ENCODE measurements at regions not wholly inside any gene's neighbourhood (a gene's known extent, or its start where the extent isn't known, plus 50 kb on each side); places are given as distances from the start of the nearest gene placed in this dataset.

DNA sequence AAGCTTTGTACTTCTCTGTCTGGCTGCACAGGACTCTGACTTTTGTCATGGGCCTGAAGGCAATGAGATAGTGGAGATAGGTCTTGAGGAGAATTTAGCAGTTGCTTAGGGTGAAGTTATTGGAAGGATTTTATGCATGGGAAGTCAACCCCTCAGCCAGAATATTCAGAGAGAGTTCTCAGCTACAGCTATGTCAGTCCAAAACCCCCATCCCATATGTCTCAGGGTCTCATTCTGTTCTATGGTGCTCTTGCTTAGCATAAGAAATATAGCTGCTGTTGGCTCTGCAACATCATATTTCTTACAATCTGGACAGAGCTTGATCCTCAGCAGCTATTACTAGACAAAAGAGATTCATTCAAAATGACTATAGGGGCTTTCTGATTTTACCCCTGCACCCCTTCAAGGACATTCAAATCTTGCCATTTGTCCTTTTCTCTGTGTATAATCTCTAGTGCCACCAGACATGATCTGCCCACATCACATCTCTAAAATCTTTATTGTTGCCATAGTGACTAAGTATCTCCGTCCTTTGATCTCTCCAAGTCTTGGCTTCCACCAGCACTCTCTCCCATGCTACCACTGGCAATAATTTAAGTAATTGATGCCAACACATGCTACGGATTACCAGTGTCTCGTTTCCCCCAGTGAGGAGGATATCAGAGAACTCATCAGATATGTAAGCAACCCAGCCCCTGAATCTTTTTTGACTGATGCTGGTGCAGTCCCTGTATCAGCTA lies 327.1 kb upstream of the ISX start:
- DNase-seq (ENCODE audit: low read depth, low spot score) = no peak
- no peaks in the 10 kb centered on the region for H3K79me2 ChIP-seq (ENCODE audit: insufficient read depth, low read length)
- ChIA-PET RAD21 (ENCODE audit: low non-redundant PET in 1 of 2, low total read pairs in 2 of 2, uncharacterized antibody in 2 of 2, unreplicated experiment in 2 of 2) (no interaction called here), POLR2A (no interaction called here), CTCF (no interaction called here)
- intact Hi-C loops (cut with micrococcal nuclease) = no loop called here
- BruUV-seq (replicated peaks) = no TSS peak
- no peaks in the 10 kb centered on the region for H3K27me3 ChIP-seq (ENCODE audit: insufficient read depth, low read length)
- H2AFZ ChIP-seq (ENCODE audit: low read depth, low read length, poor library complexity, severe bottlenecking) = no peak overlapping the region
- H4K20me1 ChIP-seq (ENCODE audit: insufficient read depth) = no peaks in the 10 kb centered on the region
- H3K9me2 ChIP-seq (ENCODE audit: insufficient read depth) = no peaks in the 10 kb centered on the region
- peaks cover 10 to 19% of the 10 kb centered on the region in 2 experiments; a peak in 2 of 4 replicates for H3K9me3 ChIP-seq (ENCODE audit: control insufficient read depth in 1 of 2, insufficient read depth in 1 of 2, low read depth in 1 of 2, low read length in 2 of 2)
- no peaks in the 10 kb centered on the region for H3K36me3 ChIP-seq (ENCODE audit: control insufficient read depth in 1 of 2, insufficient read depth in 2 of 2, low read length in 2 of 2)
- H3K4me3 ChIP-seq (replicated peaks in 1 of 2; ENCODE audit: low read depth in 1 of 2, low read length in 2 of 2) = no peak overlapping the region
- TF ChIP-seq EZH2 (IDR thresholded peaks at IDR 0.05) (no peak), YY1 (IDR thresholded peaks at IDR 0.05; ENCODE audit: extremely low read depth, insufficient replicate concordance, low read depth, low read length) (no peak)
- H3K27ac ChIP-seq (ENCODE audit: low read depth, low read length) = no peak overlapping the region
- ATAC-seq = no peak
- no peaks in the 10 kb centered on the region for H3K4me1 ChIP-seq (ENCODE audit: control insufficient read depth in 1 of 2, insufficient read depth in 2 of 2, low read length in 2 of 2)
- H3K9ac ChIP-seq (ENCODE audit: low read length) = no peak overlapping the region
- H3K4me2 ChIP-seq (ENCODE audit: low read length) = no peak overlapping the region

DNA sequence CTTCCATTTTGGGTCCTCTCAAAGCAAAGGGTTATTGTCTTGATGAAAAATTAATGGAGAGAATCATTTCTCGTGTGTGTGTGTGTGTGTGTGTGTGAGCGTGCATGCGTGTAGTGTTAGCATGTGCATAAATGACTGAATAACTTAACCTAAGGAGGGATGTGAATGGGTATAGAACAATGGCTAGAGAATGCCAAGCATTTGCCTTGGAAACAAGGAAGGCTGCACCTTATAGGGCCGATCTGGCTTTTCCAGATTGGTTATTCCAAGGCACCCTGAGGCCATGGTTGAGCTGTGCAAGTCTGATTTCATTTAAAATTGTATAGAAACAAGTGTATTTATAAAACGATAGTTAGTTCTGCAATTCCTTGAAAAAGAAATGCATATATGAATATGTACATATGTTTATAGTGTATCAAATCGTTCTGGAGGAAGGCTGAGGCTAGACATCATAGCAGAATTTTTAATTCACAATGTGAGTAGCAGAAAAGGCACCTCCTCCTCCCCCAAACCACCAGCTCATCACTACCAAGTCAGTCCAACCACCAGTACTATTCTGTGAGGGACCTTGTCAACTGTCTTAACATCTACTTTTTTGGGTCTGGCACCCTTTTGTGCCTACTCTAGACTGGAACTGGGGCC lies 322.7 kb upstream of the ISX start:
- no peaks in the 10 kb centered on the region for H3K36me3 ChIP-seq (ENCODE audit: control insufficient read depth in 1 of 2, insufficient read depth in 2 of 2, low read length in 2 of 2)
- POLR2A ChIA-PET = no interaction called here
- intact Hi-C loops (cut with micrococcal nuclease) = no loop called here

More for the DNA sequence above, 322.7 kb upstream of the ISX start:
- H3K27ac ChIP-seq (ENCODE audit: low read depth, low read length) = no peak overlapping the region
- TF ChIP-seq SP1 (IDR thresholded peaks at IDR 0.05; ENCODE audit: low read depth) (no peak), TCF7L2 (IDR thresholded peaks at IDR 0.05; ENCODE audit: borderline replicate concordance, extremely low read depth, insufficient read depth, insufficient read length) (no peak), RAD21 (IDR thresholded peaks at IDR 0.05; ENCODE audit: low read depth) (no peak), POLR2AphosphoS5 (IDR thresholded peaks at IDR 0.05; ENCODE audit: low read depth, low read length) (no peak), ZFX (IDR thresholded peaks at IDR 0.05) (no peak), ELF1 (IDR thresholded peaks at IDR 0.05; ENCODE audit: borderline replicate concordance, low read depth) (no peak), CBX3 (IDR thresholded peaks at IDR 0.05; ENCODE audit: low read depth) (no peak), SIN3A (IDR thresholded peaks at IDR 0.05; ENCODE audit: low read depth) (no peak), FOSL1 (IDR thresholded peaks at IDR 0.05; ENCODE audit: low read depth) (no peak), EZH2 (IDR thresholded peaks at IDR 0.05) (no peak)
- TF ChIP-seq, protein P1, sequence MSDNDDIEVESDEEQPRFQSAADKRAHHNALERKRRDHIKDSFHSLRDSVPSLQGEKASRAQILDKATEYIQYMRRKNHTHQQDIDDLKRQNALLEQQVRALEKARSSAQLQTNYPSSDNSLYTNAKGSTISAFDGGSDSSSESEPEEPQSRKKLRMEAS (IDR thresholded peaks at IDR 0.05) = no peak
- TF ChIP-seq, protein P2, sequence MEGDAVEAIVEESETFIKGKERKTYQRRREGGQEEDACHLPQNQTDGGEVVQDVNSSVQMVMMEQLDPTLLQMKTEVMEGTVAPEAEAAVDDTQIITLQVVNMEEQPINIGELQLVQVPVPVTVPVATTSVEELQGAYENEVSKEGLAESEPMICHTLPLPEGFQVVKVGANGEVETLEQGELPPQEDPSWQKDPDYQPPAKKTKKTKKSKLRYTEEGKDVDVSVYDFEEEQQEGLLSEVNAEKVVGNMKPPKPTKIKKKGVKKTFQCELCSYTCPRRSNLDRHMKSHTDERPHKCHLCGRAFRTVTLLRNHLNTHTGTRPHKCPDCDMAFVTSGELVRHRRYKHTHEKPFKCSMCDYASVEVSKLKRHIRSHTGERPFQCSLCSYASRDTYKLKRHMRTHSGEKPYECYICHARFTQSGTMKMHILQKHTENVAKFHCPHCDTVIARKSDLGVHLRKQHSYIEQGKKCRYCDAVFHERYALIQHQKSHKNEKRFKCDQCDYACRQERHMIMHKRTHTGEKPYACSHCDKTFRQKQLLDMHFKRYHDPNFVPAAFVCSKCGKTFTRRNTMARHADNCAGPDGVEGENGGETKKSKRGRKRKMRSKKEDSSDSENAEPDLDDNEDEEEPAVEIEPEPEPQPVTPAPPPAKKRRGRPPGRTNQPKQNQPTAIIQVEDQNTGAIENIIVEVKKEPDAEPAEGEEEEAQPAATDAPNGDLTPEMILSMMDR (IDR thresholded peaks at IDR 0.05 in 2 of 3, conservative IDR thresholded peaks at IDR 0.05 in 1 of 3; ENCODE audit: borderline replicate concordance in 1 of 3, insufficient read depth in 1 of 3, low read depth in 2 of 3, low read length in 2 of 3) = no peak
- H3K79me2 ChIP-seq (ENCODE audit: insufficient read depth, low read length) = no peaks in the 10 kb centered on the region
- DNase-seq (ENCODE audit: low read depth, low spot score) = no peak
- no peaks in the 10 kb centered on the region for H3K4me1 ChIP-seq (ENCODE audit: control insufficient read depth in 1 of 2, insufficient read depth in 2 of 2, low read length in 2 of 2)
- peaks cover 6% of the 10 kb centered on the region in 2 experiments; a peak in 2 of 4 replicates for H3K9me3 ChIP-seq (ENCODE audit: control insufficient read depth in 1 of 2, insufficient read depth in 1 of 2, low read depth in 1 of 2, low read length in 2 of 2)
- no peaks in the 10 kb centered on the region for H4K20me1 ChIP-seq (ENCODE audit: insufficient read depth)
- H3K27me3 ChIP-seq (ENCODE audit: insufficient read depth, low read length) = no peaks in the 10 kb centered on the region
- no peak overlapping the region for H2AFZ ChIP-seq (ENCODE audit: low read depth, low read length, poor library complexity, severe bottlenecking)
- H3K9ac ChIP-seq (ENCODE audit: low read length) = no peak overlapping the region
- CTCF ChIA-PET = no interaction called here
- H3K4me3 ChIP-seq (replicated peaks in 1 of 2; ENCODE audit: low read depth in 1 of 2, low read length in 2 of 2) = no peak overlapping the region
- no peaks in the 10 kb centered on the region for H3K9me2 ChIP-seq (ENCODE audit: insufficient read depth)
- RAD21 ChIA-PET (ENCODE audit: low non-redundant PET in 1 of 2, low total read pairs in 2 of 2, uncharacterized antibody in 2 of 2, unreplicated experiment in 2 of 2) = no interaction called here
- no TSS peak for BruUV-seq (replicated peaks)
- H3K4me2 ChIP-seq (ENCODE audit: low read length) = no peak overlapping the region
- ATAC-seq = no peak
